Activated naive CD4-positive, alpha-beta T cell treated with anti-CD3 and anti-CD28 coated beads, Interleukin-2, amount 10 ng/mL, durations not matched to agents 7 days and 5 days (primary cell): ENCODE measurements at regions not wholly inside any gene's neighbourhood (a gene's known extent, or its start where the extent isn't known, plus 50 kb on each side); places are given as distances from the start of the nearest gene placed in this dataset.

Experiments
- CTCF ChIA-PET: fragments of 350-600 bp; sonication (Branson Sonifier 250); formaldehyde crosslinking; loops from one replicate; lab custom pipeline; 2021; ENCODE audit warnings: antibody characterized with exemption; lab: Charles Lee
- DNase-seq: peaks from one replicate; pipeline ENCODE4 v3.0.0-alpha.2; 2020
- H3K27ac Mint-ChIP-seq: one replicate; pipeline ENCODE4 v1.8.0; 2021; ENCODE audit warnings: mild to moderate bottlenecking, moderate library complexity, mixed read lengths
- H3K27me3 Mint-ChIP-seq: one replicate; pipeline ENCODE4 v1.8.0; 2021; ENCODE audit warnings: mild to moderate bottlenecking, mixed read lengths
- H3K36me3 Mint-ChIP-seq: one replicate; pipeline ENCODE4 v1.8.0; 2021; ENCODE audit warnings: mixed read lengths
- H3K4me1 Mint-ChIP-seq: one replicate; pipeline ENCODE4 v1.8.0; 2021; ENCODE audit warnings: mixed read lengths
- H3K4me3 Mint-ChIP-seq: one replicate; pipeline ENCODE4 v1.8.0; 2021; ENCODE audit warnings: mild to moderate bottlenecking, moderate library complexity, mixed read lengths
- H3K9me3 Mint-ChIP-seq: one replicate; pipeline ENCODE4 v1.8.0; 2021; ENCODE audit warnings: mixed read lengths

GRCh38 chr14:59067127-59067894 is 121.2 kb upstream of the DAAM1 start:
- H3K4me1 Mint-ChIP-seq, result no peaks in the 10 kb centered on the region
- CTCF ChIA-PET, result no interaction called here
- H3K27ac Mint-ChIP-seq, result no peak overlapping the region
- no peak for DNase-seq
- no peak overlapping the region for H3K4me3 Mint-ChIP-seq
- peaks cover 8% of the 10 kb centered on the region for H3K27me3 Mint-ChIP-seq
- no peaks in the 10 kb centered on the region for H3K36me3 Mint-ChIP-seq
- peaks cover 3% of the 10 kb centered on the region for H3K9me3 Mint-ChIP-seq

GRCh38 chr14:59069163-59069854 is 119.2 kb upstream of the DAAM1 start:
- Mint-ChIP-seq H3K36me3 (no peaks in the 10 kb centered on the region), H3K4me1 (no peaks in the 10 kb centered on the region), H3K9me3 (no peaks in the 10 kb centered on the region), H3K27me3 (peaks cover 13% of the 10 kb centered on the region), H3K27ac (no peak overlapping the region), H3K4me3 (no peak overlapping the region)
- CTCF ChIA-PET, result no interaction called here
- DNase-seq, result no peak

GRCh38 chr14:59075506-59075905 is 113.0 kb upstream of the DAAM1 start:
- H3K9me3 Mint-ChIP-seq, result no peaks in the 10 kb centered on the region
- peaks cover 17% of the 10 kb centered on the region for H3K27me3 Mint-ChIP-seq
- H3K36me3 Mint-ChIP-seq, result no peaks in the 10 kb centered on the region
- DNase-seq, result no peak
- CTCF ChIA-PET, result interaction anchor here (0.6 kb wide), 1 partner anchor 11 kb away, joined by 3 read pairs; no protein-coding TSS in a partner anchor
- no peaks in the 10 kb centered on the region for H3K4me1 Mint-ChIP-seq
- no peak overlapping the region for H3K4me3 Mint-ChIP-seq
- H3K27ac Mint-ChIP-seq, result no peak overlapping the region

GRCh38 chr14:59081720-59082119 is 106.7 kb upstream of the DAAM1 start:
- no peak overlapping the region for H3K27ac Mint-ChIP-seq
- peaks cover 15% of the 10 kb centered on the region for H3K27me3 Mint-ChIP-seq
- no peak for DNase-seq
- no peaks in the 10 kb centered on the region for H3K4me1 Mint-ChIP-seq
- no peaks in the 10 kb centered on the region for H3K36me3 Mint-ChIP-seq
- CTCF ChIA-PET, result no interaction called here
- H3K9me3 Mint-ChIP-seq, result no peaks in the 10 kb centered on the region
- no peak overlapping the region for H3K4me3 Mint-ChIP-seq

GRCh38 chr14:59085207-59085739 is 103.2 kb upstream of the DAAM1 start:
- H3K9me3 Mint-ChIP-seq, result no peaks in the 10 kb centered on the region
- H3K4me1 Mint-ChIP-seq, result no peaks in the 10 kb centered on the region
- H3K36me3 Mint-ChIP-seq, result no peaks in the 10 kb centered on the region
- no peak for DNase-seq
- peaks cover 8% of the 10 kb centered on the region for H3K27me3 Mint-ChIP-seq
- no peak overlapping the region for H3K4me3 Mint-ChIP-seq
- H3K27ac Mint-ChIP-seq, result no peak overlapping the region
- CTCF ChIA-PET, result no interaction called here

GRCh38 chr14:59086241-59086882 is 102.1 kb upstream of the DAAM1 start:
- Mint-ChIP-seq H3K27me3 (peaks cover 8% of the 10 kb centered on the region), H3K4me3 (no peak overlapping the region), H3K4me1 (no peaks in the 10 kb centered on the region), H3K9me3 (no peaks in the 10 kb centered on the region), H3K36me3 (no peaks in the 10 kb centered on the region), H3K27ac (no peak overlapping the region)
- CTCF ChIA-PET, result no interaction called here
- DNase-seq, result no peak

- no peaks in the 10 kb centered on the region for H3K36me3 Mint-ChIP-seq
- H3K27me3 Mint-ChIP-seq, result peaks cover 8% of the 10 kb centered on the region
- CTCF ChIA-PET, result no interaction called here
- no peaks in the 10 kb centered on the region for H3K9me3 Mint-ChIP-seq
- no peaks in the 10 kb centered on the region for H3K4me1 Mint-ChIP-seq
- no peak overlapping the region for H3K4me3 Mint-ChIP-seq
- no peak overlapping the region for H3K27ac Mint-ChIP-seq
- DNase-seq, result no peak
These were observed 101.2 kb upstream of the DAAM1 start for GRCh38 chr14:59087240-59087639.

- H3K27me3 Mint-ChIP-seq, result peaks cover 8% of the 10 kb centered on the region
- CTCF ChIA-PET, result no interaction called here
- no peaks in the 10 kb centered on the region for H3K36me3 Mint-ChIP-seq
- no peaks in the 10 kb centered on the region for H3K4me1 Mint-ChIP-seq
- no peak for DNase-seq
- no peaks in the 10 kb centered on the region for H3K9me3 Mint-ChIP-seq
- no peak overlapping the region for H3K4me3 Mint-ChIP-seq
- no peak overlapping the region for H3K27ac Mint-ChIP-seq
These were observed 100.8 kb upstream of the DAAM1 start for GRCh38 chr14:59087711-59088110.

- Mint-ChIP-seq H3K9me3 (no peaks in the 10 kb centered on the region), H3K27me3 (peaks cover 5% of the 10 kb centered on the region), H3K36me3 (no peaks in the 10 kb centered on the region), H3K27ac (no peak overlapping the region), H3K4me3 (no peak overlapping the region), H3K4me1 (no peaks in the 10 kb centered on the region)
- no peak for DNase-seq
- CTCF ChIA-PET, result no interaction called here
These were observed 97.9 kb upstream of the DAAM1 start for GRCh38 chr14:59090572-59090971.

- no peaks in the 10 kb centered on the region for H3K4me1 Mint-ChIP-seq
- CTCF ChIA-PET, result no interaction called here
- no peak overlapping the region for H3K4me3 Mint-ChIP-seq
- no peak for DNase-seq
- no peaks in the 10 kb centered on the region for H3K36me3 Mint-ChIP-seq
- no peak overlapping the region for H3K27ac Mint-ChIP-seq
- peaks cover 5% of the 10 kb centered on the region for H3K27me3 Mint-ChIP-seq
- H3K9me3 Mint-ChIP-seq, result no peaks in the 10 kb centered on the region
These were observed 97.1 kb upstream of the DAAM1 start for GRCh38 chr14:59091404-59091803.

GRCh38 chr14:59091976-59092375 is 96.5 kb upstream of the DAAM1 start:
- no peaks in the 10 kb centered on the region for H3K4me1 Mint-ChIP-seq
- no peak overlapping the region for H3K27ac Mint-ChIP-seq
- H3K27me3 Mint-ChIP-seq, result peaks cover 5% of the 10 kb centered on the region
- no peak overlapping the region for H3K4me3 Mint-ChIP-seq
- DNase-seq, result no peak
- H3K9me3 Mint-ChIP-seq, result no peaks in the 10 kb centered on the region
- CTCF ChIA-PET, result no interaction called here
- no peaks in the 10 kb centered on the region for H3K36me3 Mint-ChIP-seq

GRCh38 chr14:59093902-59094301 is 94.6 kb upstream of the DAAM1 start:
- H3K27me3 Mint-ChIP-seq, result peaks cover 5% of the 10 kb centered on the region

GRCh38 chr14:59096303-59096702 is 92.2 kb upstream of the DAAM1 start:
- no peak for DNase-seq
- Mint-ChIP-seq H3K4me1 (no peaks in the 10 kb centered on the region), H3K9me3 (no peaks in the 10 kb centered on the region), H3K4me3 (no peak overlapping the region), H3K27me3 (peaks cover 10% of the 10 kb centered on the region), H3K27ac (no peak overlapping the region), H3K36me3 (no peaks in the 10 kb centered on the region)
- CTCF ChIA-PET, result no interaction called here

More at GRCh38 chr14:59093902-59094301, 94.6 kb upstream of the DAAM1 start:
- H3K36me3 Mint-ChIP-seq, result no peaks in the 10 kb centered on the region
- DNase-seq, result no peak
- no peaks in the 10 kb centered on the region for H3K9me3 Mint-ChIP-seq
- CTCF ChIA-PET, result interaction anchor here (0.6 kb wide), 1 partner anchor 602 kb away, joined by 3 read pairs; no protein-coding TSS in a partner anchor
- H3K27ac Mint-ChIP-seq, result no peak overlapping the region
- no peaks in the 10 kb centered on the region for H3K4me1 Mint-ChIP-seq
- no peak overlapping the region for H3K4me3 Mint-ChIP-seq

- Mint-ChIP-seq H3K27ac (no peak overlapping the region), H3K4me1 (peaks cover 2% of the 10 kb centered on the region), H3K9me3 (no peaks in the 10 kb centered on the region), H3K4me3 (no peak overlapping the region), H3K36me3 (no peaks in the 10 kb centered on the region), H3K27me3 (peaks cover 14% of the 10 kb centered on the region)
- CTCF ChIA-PET, result no interaction called here
- DNase-seq, result no peak
These were observed 90.8 kb upstream of the DAAM1 start for GRCh38 chr14:59097681-59098080.
